ENCODE measurements at regions not wholly inside any gene's neighbourhood (a gene's known extent, or its start where the extent isn't known, plus 50 kb on each side); places are given as distances from the start of the nearest gene placed in this dataset.

- CTCF ChIA-PET, result interaction anchor here (0.7 to 1.5 kb wide), 4 partner anchors 9 to 68 kb away, joined by 3 to 5 read pairs (median 4); no protein-coding TSS in a partner anchor
- no peak for DNase-seq (ENCODE audit: extremely low spot score)
- POLR2A ChIA-PET, result no interaction called here
- no peak for TF ChIP-seq CTCF (IDR thresholded peaks at IDR 0.05; ENCODE audit: control extremely low read depth, extremely low read depth, low read depth, missing control alignments)
Measured at GRCh38 chr10:78589687-78590086, 479.1 kb upstream of the ZMIZ1 start.

GRCh38 chr10:78591066-78591465, 477.7 kb upstream of the ZMIZ1 start:
- DNase-seq (ENCODE audit: extremely low spot score), result no peak
- ChIA-PET POLR2A (no interaction called here), CTCF (no interaction called here)
- TF ChIP-seq CTCF (IDR thresholded peaks at IDR 0.05; ENCODE audit: control extremely low read depth, extremely low read depth, low read depth, missing control alignments), result no peak

GRCh38 chr10:78594559-78595268, 474.1 kb upstream of the ZMIZ1 start:
- no peak for DNase-seq (ENCODE audit: extremely low spot score)
- TF ChIP-seq CTCF (IDR thresholded peaks at IDR 0.05; ENCODE audit: control extremely low read depth, extremely low read depth, low read depth, missing control alignments), result no peak
- ChIA-PET CTCF (no interaction called here), POLR2A (no interaction called here)

GRCh38 chr10:78595269-78595619, 473.5 kb upstream of the ZMIZ1 start:
- ChIA-PET CTCF (no interaction called here), POLR2A (no interaction called here)
- no peak for DNase-seq (ENCODE audit: extremely low spot score)
- no peak for TF ChIP-seq CTCF (IDR thresholded peaks at IDR 0.05; ENCODE audit: control extremely low read depth, extremely low read depth, low read depth, missing control alignments)

- ChIA-PET CTCF (no interaction called here), POLR2A (no interaction called here)
- TF ChIP-seq CTCF (IDR thresholded peaks at IDR 0.05; ENCODE audit: control extremely low read depth, extremely low read depth, low read depth, missing control alignments), result no peak
- no peak for DNase-seq (ENCODE audit: extremely low spot score)
Measured at GRCh38 chr10:78596556-78596955, 472.2 kb upstream of the ZMIZ1 start.

GRCh38 chr10:78597796-78598555, 470.8 kb upstream of the ZMIZ1 start:
- POLR2A ChIA-PET, result no interaction called here
- TF ChIP-seq CTCF (IDR thresholded peaks at IDR 0.05; ENCODE audit: control extremely low read depth, extremely low read depth, low read depth, missing control alignments), result no peak
- DNase-seq (ENCODE audit: extremely low spot score), result no peak
- CTCF ChIA-PET, result interaction anchor here (1.0 to 1.5 kb wide), 2 partner anchors 8 to 29 kb away, joined by 3 to 4 read pairs; no protein-coding TSS in a partner anchor

Data from GM10248 (cell line).